ENCODE measurements at regions not wholly inside any gene's neighbourhood (a gene's known extent, or its start where the extent isn't known, plus 50 kb on each side); places are given as distances from the start of the nearest gene placed in this dataset.

GRCh38 chr22:49667236-49667635, 160.4 kb downstream of the BRD1 start:
- no peaks in the 10 kb centered on the region for H3K36me3 ChIP-seq (replicated peaks)
- no peak for DNase-seq (ENCODE audit: low spot score in 2 of 2)
- H3K27me3 ChIP-seq (ENCODE audit: low read depth), result peaks cover 29% of the 10 kb centered on the region
- H3K9me3 ChIP-seq, result peaks cover 2% of the 10 kb centered on the region; the same call in 1 of the 2 replicates
- in situ Hi-C loops (cut with MboI; ENCODE audit: low sequenced_read_pairs), result no loop called here
- no peak overlapping the region for H3K4me3 ChIP-seq
- H3K4me1 ChIP-seq, result peaks cover 6% of the 10 kb centered on the region

- Histone ChIP-seq H3K36me3 (replicated peaks) (no peaks in the 10 kb centered on the region), H3K4me3 (no peak overlapping the region), H3K27me3 (ENCODE audit: low read depth) (peaks cover 22% of the 10 kb centered on the region), H3K9me3 (peaks cover 2% of the 10 kb centered on the region; the same call in 1 of the 2 replicates), H3K4me1 (peaks cover 6% of the 10 kb centered on the region)
- DNase-seq (ENCODE audit: low spot score in 2 of 2), result peak in 1 of 2 experiments; percentile 5
- in situ Hi-C loops (cut with MboI; ENCODE audit: low sequenced_read_pairs), result no loop called here
Observed at GRCh38 chr22:49666146-49666809, 161.4 kb downstream of the BRD1 start.

- Histone ChIP-seq H3K9me3 (peaks cover 2% of the 10 kb centered on the region; the same call in 1 of the 2 replicates), H3K4me3 (no peak overlapping the region), H3K36me3 (replicated peaks) (no peaks in the 10 kb centered on the region), H3K4me1 (peaks cover 6% of the 10 kb centered on the region), H3K27me3 (ENCODE audit: low read depth) (peaks cover 14% of the 10 kb centered on the region; the same call in 1 of the 2 replicates)
- in situ Hi-C loops (cut with MboI; ENCODE audit: low sequenced_read_pairs), result no loop called here
- DNase-seq (ENCODE audit: low spot score in 2 of 2), result no peak
Observed at GRCh38 chr22:49664891-49665290, 162.8 kb downstream of the BRD1 start.

GRCh38 chr22:49664371-49664881, 163.2 kb downstream of the BRD1 start:
- no peaks in the 10 kb centered on the region for H3K36me3 ChIP-seq (replicated peaks)
- peaks cover 2% of the 10 kb centered on the region; the same call in 1 of the 2 replicates for H3K9me3 ChIP-seq
- peaks cover 6% of the 10 kb centered on the region for H3K4me1 ChIP-seq
- in situ Hi-C loops (cut with MboI; ENCODE audit: low sequenced_read_pairs), result no loop called here
- peaks cover 14% of the 10 kb centered on the region; the same call in 1 of the 2 replicates for H3K27me3 ChIP-seq (ENCODE audit: low read depth)
- DNase-seq (ENCODE audit: low spot score in 2 of 2), result peak in 1 of 2 experiments; percentile 1
- H3K4me3 ChIP-seq, result no peak overlapping the region

GRCh38 chr22:49663823-49664222, 163.8 kb downstream of the BRD1 start:
- Histone ChIP-seq H3K36me3 (replicated peaks) (no peaks in the 10 kb centered on the region), H3K9me3 (no peaks in the 10 kb centered on the region; the same call in 1 of the 2 replicates)

GRCh38 chr22:49663311-49663711, 164.4 kb downstream of the BRD1 start:
- peak in 1 of 2 experiments; percentile 4 for DNase-seq (ENCODE audit: low spot score in 2 of 2)
- in situ Hi-C loops (cut with MboI; ENCODE audit: low sequenced_read_pairs), result no loop called here
- Histone ChIP-seq H3K27me3 (ENCODE audit: low read depth) (peaks cover 10% of the 10 kb centered on the region; the same call in 1 of the 2 replicates), H3K4me3 (no peak overlapping the region), H3K36me3 (replicated peaks) (no peaks in the 10 kb centered on the region), H3K4me1 (peaks cover 6% of the 10 kb centered on the region), H3K9me3 (peaks cover 4% of the 10 kb centered on the region; the same call in 1 of the 2 replicates)

More at GRCh38 chr22:49663823-49664222, 163.8 kb downstream of the BRD1 start:
- in situ Hi-C loops (cut with MboI; ENCODE audit: low sequenced_read_pairs), result no loop called here
- peak in 1 of 2 experiments; percentile 2 for DNase-seq (ENCODE audit: low spot score in 2 of 2)
- Histone ChIP-seq H3K4me3 (no peak overlapping the region), H3K27me3 (ENCODE audit: low read depth) (peaks cover 10% of the 10 kb centered on the region; the same call in 1 of the 2 replicates), H3K4me1 (peaks cover 6% of the 10 kb centered on the region)

- H3K36me3 ChIP-seq (replicated peaks), result no peaks in the 10 kb centered on the region
- peaks cover 6% of the 10 kb centered on the region for H3K4me1 ChIP-seq
- H3K27me3 ChIP-seq (ENCODE audit: low read depth), result peaks cover 10% of the 10 kb centered on the region; the same call in 1 of the 2 replicates
- in situ Hi-C loops (cut with MboI; ENCODE audit: low sequenced_read_pairs), result no loop called here
- DNase-seq (ENCODE audit: low spot score in 2 of 2), result no peak
- H3K9me3 ChIP-seq, result peaks cover 9% of the 10 kb centered on the region; the same call in 1 of the 2 replicates
- H3K4me3 ChIP-seq, result no peak overlapping the region
Observed at GRCh38 chr22:49662681-49663080, 165.0 kb downstream of the BRD1 start.

- H3K9me3 ChIP-seq, result peaks cover 10% of the 10 kb centered on the region; the same call in 1 of the 2 replicates
- in situ Hi-C loops (cut with MboI; ENCODE audit: low sequenced_read_pairs), result no loop called here
- H3K27me3 ChIP-seq (ENCODE audit: low read depth), result peaks cover 10% of the 10 kb centered on the region; the same call in 1 of the 2 replicates
Observed at GRCh38 chr22:49660794-49661781, 166.6 kb downstream of the BRD1 start.

GRCh38 chr22:49660321-49660720, 167.4 kb downstream of the BRD1 start:
- Histone ChIP-seq H3K4me3 (no peak overlapping the region), H3K36me3 (replicated peaks) (peaks cover 4% of the 10 kb centered on the region)
- in situ Hi-C loops (cut with MboI; ENCODE audit: low sequenced_read_pairs), result no loop called here

More at GRCh38 chr22:49660794-49661781, 166.6 kb downstream of the BRD1 start:
- DNase-seq (ENCODE audit: low spot score in 2 of 2), result peak in 1 of 2 experiments; percentile 4
- H3K4me3 ChIP-seq, result no peak overlapping the region
- peaks cover 6% of the 10 kb centered on the region for H3K4me1 ChIP-seq
- H3K36me3 ChIP-seq (replicated peaks), result no peaks in the 10 kb centered on the region; the same call in 1 of the 2 replicates

GRCh38 chr22:49659924-49660315, 167.8 kb downstream of the BRD1 start:
- H3K27me3 ChIP-seq (ENCODE audit: low read depth), result peaks cover 10% of the 10 kb centered on the region; the same call in 1 of the 2 replicates
- in situ Hi-C loops (cut with MboI; ENCODE audit: low sequenced_read_pairs), result no loop called here
- peaks cover 10% of the 10 kb centered on the region; the same call in 1 of the 2 replicates for H3K9me3 ChIP-seq
- no peak overlapping the region for H3K4me3 ChIP-seq
- no peaks in the 10 kb centered on the region; the same call in 1 of the 2 replicates for H3K4me1 ChIP-seq
- H3K36me3 ChIP-seq (replicated peaks), result peaks cover 8% of the 10 kb centered on the region
- DNase-seq (ENCODE audit: low spot score in 2 of 2), result peak in 1 of 2 experiments; percentile 4

More at GRCh38 chr22:49660321-49660720, 167.4 kb downstream of the BRD1 start:
- H3K27me3 ChIP-seq (ENCODE audit: low read depth), result peaks cover 10% of the 10 kb centered on the region; the same call in 1 of the 2 replicates
- no peak for DNase-seq (ENCODE audit: low spot score in 2 of 2)
- H3K4me1 ChIP-seq, result peaks cover under 1% of the 10 kb centered on the region
- peaks cover 10% of the 10 kb centered on the region; the same call in 1 of the 2 replicates for H3K9me3 ChIP-seq

- Histone ChIP-seq H3K27me3 (ENCODE audit: low read depth) (peaks cover 10% of the 10 kb centered on the region; the same call in 1 of the 2 replicates), H3K4me1 (no peaks in the 10 kb centered on the region; the same call in 1 of the 2 replicates), H3K4me3 (no peak overlapping the region), H3K36me3 (replicated peaks) (peaks cover 12% of the 10 kb centered on the region), H3K9me3 (peaks cover 10% of the 10 kb centered on the region; the same call in 1 of the 2 replicates)
- peak in 1 of 2 experiments; percentile 5 for DNase-seq (ENCODE audit: low spot score in 2 of 2)
- in situ Hi-C loops (cut with MboI; ENCODE audit: low sequenced_read_pairs), result no loop called here
Observed at GRCh38 chr22:49659281-49659923, 168.3 kb downstream of the BRD1 start.

- Histone ChIP-seq H3K27me3 (ENCODE audit: low read depth) (peaks cover 10% of the 10 kb centered on the region; the same call in 1 of the 2 replicates), H3K9me3 (peaks cover 10% of the 10 kb centered on the region; the same call in 1 of the 2 replicates), H3K36me3 (replicated peaks) (peaks cover 12% of the 10 kb centered on the region), H3K4me3 (no peak overlapping the region), H3K4me1 (no peaks in the 10 kb centered on the region; the same call in 1 of the 2 replicates)
- DNase-seq (ENCODE audit: low spot score in 2 of 2), result peak in 1 of 2 experiments; percentile 4
- in situ Hi-C loops (cut with MboI; ENCODE audit: low sequenced_read_pairs), result no loop called here
Observed at GRCh38 chr22:49658902-49659280, 168.8 kb downstream of the BRD1 start.
